PFSK-1 (cell line): ENCODE measurements at regions not wholly inside any gene's neighbourhood (a gene's known extent, or its start where the extent isn't known, plus 50 kb on each side); places are given as distances from the start of the nearest gene placed in this dataset.

Experiments
- FOXP2 ChIP-seq: optimal IDR thresholded peaks from 2 replicates; pipeline ENCODE3; 2011; ENCODE audit warnings: borderline replicate concordance, control low read depth, inconsistent platforms; ENCODE audit not compliant: insufficient read depth; ENCODE audit errors: extremely low read length, extremely low read depth
- POLR2AphosphoS5 ChIP-seq: IDR thresholded peaks from 2 replicates; pipeline ENCODE4 v1.6.1; 2012; ENCODE audit warnings: low read depth, mild to moderate bottlenecking, control low read depth, low read length, moderate library complexity
- SIN3A ChIP-seq: IDR thresholded peaks from 2 replicates; pipeline ENCODE4 v1.6.1; 2012; ENCODE audit warnings: mild to moderate bottlenecking, low read length, moderate library complexity, borderline replicate concordance; ENCODE audit not compliant: insufficient read depth
- TAF1 ChIP-seq: IDR thresholded peaks from 2 replicates; pipeline ENCODE4 v1.6.1; 2012; ENCODE audit warnings: low read length, control low read depth, borderline replicate concordance; ENCODE audit not compliant: insufficient read depth
- TF ChIP-seq, protein P1 (sequence below), 2 experiments: IDR thresholded peaks; 2 replicates each; pipeline versions ENCODE4 v1.6.1 to v1.8.0; 2011 to 2012; ENCODE audit warnings: low read depth in 2 of 2, low read length in 2 of 2, control low read depth in 1 of 2, inconsistent platforms in 1 of 2, mild to moderate bottlenecking in 1 of 2, moderate library complexity in 1 of 2; ENCODE audit not compliant: insufficient read depth in 1 of 2

DNA sequence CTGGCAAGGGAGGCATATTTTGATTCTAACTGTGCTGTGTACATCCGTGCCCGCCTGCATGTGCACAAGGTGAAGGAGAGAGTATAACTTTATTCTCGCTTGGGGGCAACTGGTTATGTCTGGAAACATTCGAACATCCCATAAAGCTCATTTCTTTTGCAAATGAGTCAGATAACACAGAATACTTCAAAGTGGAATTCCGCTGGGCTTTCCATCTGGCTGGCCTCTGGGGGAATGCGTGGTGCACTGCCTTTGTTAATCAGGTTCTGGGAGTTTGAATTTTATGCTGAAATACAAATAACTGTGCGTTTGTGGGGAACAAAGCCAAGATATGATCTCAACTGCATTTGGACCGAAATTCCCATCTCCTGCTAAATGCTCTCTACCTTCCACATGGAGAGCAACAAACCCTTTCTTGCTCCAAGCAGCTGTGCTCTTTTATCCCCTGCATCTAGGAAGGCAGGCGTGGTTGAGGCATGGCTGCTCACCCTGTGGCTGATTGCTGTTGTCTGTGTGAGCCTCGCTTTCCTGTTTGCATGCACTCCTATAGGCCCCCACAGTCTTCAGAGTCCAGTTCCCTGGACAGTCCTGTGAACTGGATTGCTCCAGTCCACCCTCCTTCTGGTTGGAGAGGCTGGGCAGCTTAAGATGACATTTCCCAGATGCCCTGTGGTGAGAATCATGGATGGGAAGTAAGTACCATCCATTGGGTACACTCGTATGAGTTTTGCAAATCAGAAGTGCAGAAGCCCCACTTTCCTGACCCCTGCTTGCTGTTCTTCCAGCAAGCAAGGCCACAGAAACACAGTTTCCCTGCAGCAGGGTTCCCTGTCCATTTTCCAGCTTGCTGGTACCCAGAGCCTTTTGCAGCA, 82.9 kb upstream of the ALDH1B1 start:
- TF ChIP-seq SIN3A (no peak), FOXP2 (no peak), POLR2AphosphoS5 (no peak), TAF1 (no peak)
- TF ChIP-seq, protein P1, sequence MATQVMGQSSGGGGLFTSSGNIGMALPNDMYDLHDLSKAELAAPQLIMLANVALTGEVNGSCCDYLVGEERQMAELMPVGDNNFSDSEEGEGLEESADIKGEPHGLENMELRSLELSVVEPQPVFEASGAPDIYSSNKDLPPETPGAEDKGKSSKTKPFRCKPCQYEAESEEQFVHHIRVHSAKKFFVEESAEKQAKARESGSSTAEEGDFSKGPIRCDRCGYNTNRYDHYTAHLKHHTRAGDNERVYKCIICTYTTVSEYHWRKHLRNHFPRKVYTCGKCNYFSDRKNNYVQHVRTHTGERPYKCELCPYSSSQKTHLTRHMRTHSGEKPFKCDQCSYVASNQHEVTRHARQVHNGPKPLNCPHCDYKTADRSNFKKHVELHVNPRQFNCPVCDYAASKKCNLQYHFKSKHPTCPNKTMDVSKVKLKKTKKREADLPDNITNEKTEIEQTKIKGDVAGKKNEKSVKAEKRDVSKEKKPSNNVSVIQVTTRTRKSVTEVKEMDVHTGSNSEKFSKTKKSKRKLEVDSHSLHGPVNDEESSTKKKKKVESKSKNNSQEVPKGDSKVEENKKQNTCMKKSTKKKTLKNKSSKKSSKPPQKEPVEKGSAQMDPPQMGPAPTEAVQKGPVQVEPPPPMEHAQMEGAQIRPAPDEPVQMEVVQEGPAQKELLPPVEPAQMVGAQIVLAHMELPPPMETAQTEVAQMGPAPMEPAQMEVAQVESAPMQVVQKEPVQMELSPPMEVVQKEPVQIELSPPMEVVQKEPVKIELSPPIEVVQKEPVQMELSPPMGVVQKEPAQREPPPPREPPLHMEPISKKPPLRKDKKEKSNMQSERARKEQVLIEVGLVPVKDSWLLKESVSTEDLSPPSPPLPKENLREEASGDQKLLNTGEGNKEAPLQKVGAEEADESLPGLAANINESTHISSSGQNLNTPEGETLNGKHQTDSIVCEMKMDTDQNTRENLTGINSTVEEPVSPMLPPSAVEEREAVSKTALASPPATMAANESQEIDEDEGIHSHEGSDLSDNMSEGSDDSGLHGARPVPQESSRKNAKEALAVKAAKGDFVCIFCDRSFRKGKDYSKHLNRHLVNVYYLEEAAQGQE (IDR thresholded peaks at IDR 0.05; ENCODE audit: insufficient read depth in 1 of 2, low read depth in 2 of 2, low read length in 2 of 2), result no peak

DNA sequence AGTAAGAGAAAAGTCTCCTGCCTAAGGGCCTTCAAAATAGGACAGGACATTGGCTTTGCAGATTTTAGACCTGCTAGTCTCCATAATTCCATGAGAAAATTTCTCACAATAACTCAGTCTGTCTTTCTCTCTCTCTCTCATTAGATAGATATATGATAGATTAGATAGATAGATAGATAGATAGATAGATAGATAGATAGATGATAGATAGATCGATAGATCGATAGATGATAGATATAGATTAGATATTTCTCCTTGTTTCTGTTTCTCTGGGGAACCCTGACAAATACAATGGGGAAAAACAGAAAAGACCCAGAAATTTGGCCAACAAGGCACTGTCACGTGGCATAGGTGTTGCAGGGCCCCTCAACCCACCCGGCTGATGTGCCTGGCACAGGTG, 84.4 kb upstream of the ALDH1B1 start:
- TF ChIP-seq, protein P1 (IDR thresholded peaks at IDR 0.05; ENCODE audit: insufficient read depth in 1 of 2, low read depth in 2 of 2, low read length in 2 of 2), result no peak
- TF ChIP-seq POLR2AphosphoS5 (no peak), TAF1 (no peak), FOXP2 (no peak), SIN3A (no peak)

DNA sequence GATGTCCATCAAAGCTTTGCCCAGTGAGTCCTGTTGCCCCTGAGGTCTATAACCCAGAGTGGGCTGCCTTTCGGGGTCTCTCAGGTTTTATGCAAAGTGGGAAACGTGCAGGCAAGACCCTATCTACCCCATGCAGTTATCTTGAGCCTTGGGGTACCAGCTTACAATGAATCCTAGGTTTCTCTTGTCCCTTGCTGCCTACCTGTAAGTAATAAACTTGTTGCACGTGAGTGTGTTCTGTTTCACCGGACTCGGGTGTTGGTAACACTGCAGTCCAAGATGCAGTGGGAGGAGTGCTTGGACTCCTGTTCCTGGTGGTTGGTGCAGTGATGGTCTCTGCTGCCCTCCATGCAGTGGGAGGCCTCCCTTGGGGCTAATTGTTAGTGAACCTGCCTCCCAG, 85.6 kb upstream of the ALDH1B1 start:
- TF ChIP-seq SIN3A, result no peak
- TF ChIP-seq, protein P1 (IDR thresholded peaks at IDR 0.05; ENCODE audit: insufficient read depth in 1 of 2, low read depth in 2 of 2, low read length in 2 of 2), result no peak
- TF ChIP-seq POLR2AphosphoS5, result no peak
- no peak for TF ChIP-seq TAF1
- TF ChIP-seq FOXP2, result no peak

DNA sequence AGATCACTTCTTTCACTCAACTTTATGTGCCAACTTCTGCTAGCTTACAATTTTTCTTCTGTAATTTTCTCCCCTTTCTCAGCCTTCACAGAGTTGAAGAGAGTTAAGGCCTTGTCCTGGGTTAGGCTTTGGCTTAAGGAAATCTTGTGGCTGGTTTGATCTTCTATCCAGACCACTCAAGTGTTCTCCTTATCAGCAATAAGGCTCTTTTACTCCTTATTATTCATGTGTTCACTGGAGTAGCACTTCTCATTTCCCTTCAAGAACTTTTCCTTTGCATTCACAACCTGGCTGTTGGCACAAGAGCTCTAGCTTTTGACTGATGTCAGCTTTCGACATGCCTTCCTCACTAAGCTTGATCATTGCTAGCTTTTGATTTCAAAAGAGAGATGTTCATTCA, 86.9 kb upstream of the ALDH1B1 start:
- TF ChIP-seq POLR2AphosphoS5 (no peak), SIN3A (no peak)

- TF ChIP-seq TAF1, result no peak
- TF ChIP-seq, protein P1 (IDR thresholded peaks at IDR 0.05; ENCODE audit: insufficient read depth in 1 of 2, low read depth in 2 of 2, low read length in 2 of 2), result no peak
- no peak for TF ChIP-seq SIN3A
- TF ChIP-seq POLR2AphosphoS5, result no peak
- no peak for TF ChIP-seq FOXP2
Measured at GRCh38 chr9:38301376-38302106, 91.0 kb upstream of the ALDH1B1 start.
